ENCODE measurements at regions not wholly inside any gene's neighbourhood (a gene's known extent, or its start where the extent isn't known, plus 50 kb on each side); places are given as distances from the start of the nearest gene placed in this dataset.

DNA sequence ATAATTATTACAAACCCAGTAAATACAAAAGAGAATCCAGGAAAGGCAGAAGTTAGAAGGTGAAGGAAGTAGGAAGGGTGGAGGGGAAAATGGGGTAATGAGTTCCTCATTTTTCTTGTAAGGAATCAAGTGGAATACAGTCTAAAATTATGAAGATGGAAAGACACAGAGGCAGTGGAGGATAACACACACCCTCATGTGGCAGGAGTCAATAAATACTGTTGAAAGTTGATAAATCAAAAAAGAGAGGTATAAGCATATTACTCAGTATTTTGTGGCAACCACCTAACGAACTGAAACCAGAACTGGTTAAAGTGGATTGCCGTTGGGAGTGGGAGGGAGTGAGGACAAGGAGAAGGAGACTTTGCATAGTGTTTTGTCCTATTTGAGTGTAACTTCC, 78.6 kb upstream of the SLC44A3 start:
- Mint-ChIP-seq H3K4me1 (ENCODE audit: low read depth) (no peaks in the 10 kb centered on the region), H3K4me3 (no peak overlapping the region), H3K27me3 (ENCODE audit: low read depth) (peaks cover 8% of the 10 kb centered on the region), H3K36me3 (ENCODE audit: insufficient read depth) (no peaks in the 10 kb centered on the region), H3K9me3 (no peaks in the 10 kb centered on the region)
- ATAC-seq, result no peak
- no peak for DNase-seq

DNA sequence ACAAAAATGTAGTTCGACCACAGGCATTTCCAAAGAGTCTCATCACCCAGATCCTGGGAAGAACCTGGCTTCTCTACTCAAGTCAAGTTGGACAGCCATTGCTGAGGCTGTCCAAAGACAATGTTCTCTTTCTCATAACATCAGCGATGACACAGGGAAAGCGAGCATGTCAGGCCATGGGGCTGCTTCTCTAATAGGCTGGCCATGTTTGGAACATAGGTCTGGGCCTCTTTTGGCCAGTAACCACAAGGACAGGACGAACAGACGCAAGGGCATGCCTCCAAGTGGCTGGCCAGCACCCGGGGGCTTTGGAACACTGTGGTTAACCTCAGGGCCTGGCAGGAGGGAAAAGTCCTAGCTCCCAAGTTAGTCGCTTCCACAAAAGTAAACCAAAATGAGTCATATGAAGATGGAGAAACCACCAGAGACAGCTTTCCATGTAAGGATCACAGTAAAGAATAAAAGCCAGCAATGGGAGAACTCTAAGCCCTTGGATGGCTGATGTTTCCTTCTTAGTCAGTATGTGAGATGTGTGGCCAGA, 80.6 kb upstream of the SLC44A3 start:
- ATAC-seq (no peak), DNase-seq (no peak)
- Mint-ChIP-seq H3K4me3 (no peak overlapping the region), H3K27me3 (ENCODE audit: low read depth) (peaks cover 10% of the 10 kb centered on the region), H3K4me1 (ENCODE audit: low read depth) (no peaks in the 10 kb centered on the region), H3K9me3 (no peaks in the 10 kb centered on the region), H3K36me3 (ENCODE audit: insufficient read depth) (no peaks in the 10 kb centered on the region)

DNA sequence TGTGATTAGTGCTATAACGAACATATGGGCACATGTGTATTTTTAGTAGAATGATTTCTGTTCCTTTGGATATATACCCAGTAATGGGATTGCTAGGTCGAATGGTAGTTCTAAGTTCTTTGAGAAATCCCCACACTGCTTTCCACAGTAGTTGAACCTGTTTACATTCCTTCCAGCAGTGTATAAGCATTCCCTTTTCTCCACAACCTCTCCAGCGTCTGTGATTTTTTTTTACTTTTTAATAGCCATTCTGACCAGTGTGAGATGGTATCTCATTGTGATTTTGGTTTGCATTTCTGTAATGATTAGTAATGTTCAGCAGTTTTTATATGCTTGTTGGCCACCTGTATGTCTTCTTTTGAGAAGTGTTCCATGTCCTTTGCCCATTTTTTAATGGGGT, 81.8 kb upstream of the SLC44A3 start:
- Mint-ChIP-seq H3K4me1 (ENCODE audit: low read depth) (no peaks in the 10 kb centered on the region), H3K4me3 (no peak overlapping the region), H3K36me3 (ENCODE audit: insufficient read depth) (no peaks in the 10 kb centered on the region), H3K9me3 (no peaks in the 10 kb centered on the region), H3K27me3 (ENCODE audit: low read depth) (peaks cover 9% of the 10 kb centered on the region)
- no peak for DNase-seq
- ATAC-seq, result no peak

- Mint-ChIP-seq H3K27me3 (ENCODE audit: low read depth) (peaks cover 9% of the 10 kb centered on the region), H3K36me3 (ENCODE audit: insufficient read depth) (no peaks in the 10 kb centered on the region), H3K4me1 (ENCODE audit: low read depth) (no peaks in the 10 kb centered on the region), H3K9me3 (no peaks in the 10 kb centered on the region), H3K4me3 (no peak overlapping the region)
- DNase-seq (no peak), ATAC-seq (no peak)
Observed at GRCh38 chr1:94737124-94737998, 82.8 kb upstream of the SLC44A3 start.

DNA sequence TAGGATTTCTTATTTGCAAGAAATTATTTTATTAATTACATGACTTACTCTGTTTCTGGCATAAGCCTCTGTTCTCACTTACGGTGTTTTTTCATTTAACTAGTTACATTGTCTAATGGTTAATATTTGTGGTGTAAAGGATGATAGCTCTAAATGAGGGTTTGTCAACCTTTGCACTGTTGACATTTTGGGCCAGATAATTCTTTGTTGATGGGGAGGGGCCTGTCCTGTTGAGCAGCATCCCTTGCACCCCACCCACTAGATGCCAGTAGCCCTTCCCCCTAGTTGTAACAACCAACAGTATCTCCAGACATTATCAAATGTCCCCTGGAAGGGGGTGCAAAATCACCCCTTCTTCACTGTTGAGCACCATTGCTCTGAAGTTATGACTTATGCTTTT, 83.6 kb upstream of the SLC44A3 start:
- peaks cover 9% of the 10 kb centered on the region for H3K27me3 Mint-ChIP-seq (ENCODE audit: low read depth)
- no peak for DNase-seq
- no peaks in the 10 kb centered on the region for H3K4me1 Mint-ChIP-seq (ENCODE audit: low read depth)
- no peak overlapping the region for H3K4me3 Mint-ChIP-seq
- no peak for ATAC-seq
- no peaks in the 10 kb centered on the region for H3K9me3 Mint-ChIP-seq
- no peaks in the 10 kb centered on the region for H3K36me3 Mint-ChIP-seq (ENCODE audit: insufficient read depth)

DNA sequence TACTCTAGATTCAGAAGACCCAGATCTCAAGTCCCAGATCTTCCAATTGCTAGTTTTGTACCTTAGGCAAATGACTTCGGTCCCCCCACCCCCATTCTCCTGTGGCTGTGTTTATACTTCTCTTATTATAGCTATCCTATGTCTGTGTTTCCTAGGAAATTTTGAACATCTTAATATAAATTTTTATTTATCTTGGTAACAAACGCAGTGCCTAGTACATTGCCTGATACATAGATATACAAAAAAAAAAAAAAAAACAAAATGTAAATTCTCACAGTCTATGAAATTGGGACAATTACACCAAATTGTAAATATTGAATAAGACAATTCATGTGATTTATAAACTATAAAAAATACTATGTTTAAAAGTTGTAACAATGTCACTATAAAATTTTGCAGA, 84.1 kb upstream of the SLC44A3 start:
- Mint-ChIP-seq H3K4me3 (no peak overlapping the region), H3K27me3 (ENCODE audit: low read depth) (peaks cover 9% of the 10 kb centered on the region), H3K36me3 (ENCODE audit: insufficient read depth) (no peaks in the 10 kb centered on the region), H3K9me3 (no peaks in the 10 kb centered on the region), H3K4me1 (ENCODE audit: low read depth) (no peaks in the 10 kb centered on the region)
- no peak for ATAC-seq
- DNase-seq, result no peak

DNA sequence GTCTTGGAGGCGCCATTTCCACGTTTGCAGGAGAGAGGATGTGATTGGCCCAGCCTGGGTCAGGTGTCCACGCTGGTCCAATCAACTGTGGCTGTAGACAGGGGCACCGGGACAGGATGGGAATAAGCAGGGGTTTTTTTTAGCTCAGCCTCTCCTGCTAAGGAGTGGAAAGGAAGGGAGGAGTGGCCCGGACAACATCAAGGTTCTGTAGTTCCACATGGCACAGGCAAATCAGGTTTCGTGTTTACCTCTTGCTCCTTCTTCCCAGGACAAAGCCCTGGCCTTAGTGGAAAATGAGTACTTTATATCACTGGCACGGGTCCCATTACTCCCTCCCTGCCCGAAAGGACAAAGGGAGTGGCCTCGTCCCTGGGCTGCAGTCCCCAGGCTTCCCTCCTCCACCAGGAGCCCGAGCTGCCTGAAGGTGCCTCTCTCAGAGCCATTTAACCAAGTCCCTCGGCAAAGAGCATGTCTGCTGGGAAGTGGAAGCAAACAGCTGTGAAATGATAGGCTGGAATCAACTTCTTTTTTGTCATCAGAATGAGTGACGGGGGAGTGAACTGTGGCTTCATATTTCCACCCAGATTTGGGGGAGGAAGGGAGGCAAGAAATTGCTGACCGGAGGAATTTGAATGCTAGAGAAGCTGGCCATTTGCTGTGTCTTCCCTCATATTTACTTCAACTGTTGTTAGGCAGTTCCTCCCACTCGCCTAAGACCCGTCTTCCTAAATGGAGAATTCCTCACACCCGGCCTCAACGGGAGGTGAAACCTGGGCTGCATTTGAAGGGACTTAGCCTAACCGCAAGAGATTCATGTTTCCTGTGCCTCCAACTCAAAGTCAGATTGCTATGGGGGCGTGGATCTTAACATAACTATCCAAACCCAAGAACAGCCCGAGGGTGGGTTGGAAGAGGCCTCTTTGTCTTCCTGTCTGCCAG, 84.9 kb upstream of the SLC44A3 start:
- no peak for DNase-seq
- Mint-ChIP-seq H3K9me3 (no peaks in the 10 kb centered on the region), H3K4me3 (no peak overlapping the region), H3K36me3 (ENCODE audit: insufficient read depth) (no peaks in the 10 kb centered on the region), H3K27me3 (ENCODE audit: low read depth) (peaks cover 8% of the 10 kb centered on the region), H3K4me1 (ENCODE audit: low read depth) (no peaks in the 10 kb centered on the region)
- ATAC-seq, result no peak

DNA sequence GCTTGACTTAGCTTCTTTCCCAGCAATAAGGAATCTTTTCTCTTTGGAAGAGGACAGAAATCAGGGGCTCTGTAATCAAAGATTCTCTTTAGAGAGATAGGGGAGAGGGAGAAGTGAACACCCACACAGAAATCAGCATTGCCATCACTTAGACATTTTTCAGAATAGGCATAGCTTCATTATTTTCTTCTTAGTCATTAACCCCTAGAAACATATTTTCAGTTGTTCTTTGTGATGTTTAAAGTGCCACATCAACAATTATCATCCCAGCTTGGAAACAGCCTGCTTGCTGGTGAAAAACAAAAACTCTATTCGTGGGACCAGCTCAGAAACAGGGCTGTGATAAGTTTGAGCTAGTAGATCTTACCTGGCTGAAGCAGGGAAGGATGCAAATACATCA, 88.3 kb upstream of the SLC44A3 start:
- H3K27me3 Mint-ChIP-seq (ENCODE audit: low read depth), result peaks cover 4% of the 10 kb centered on the region
- H3K9me3 Mint-ChIP-seq, result no peaks in the 10 kb centered on the region
- ATAC-seq (no peak), DNase-seq (no peak)
- H3K4me3 Mint-ChIP-seq, result no peak overlapping the region
- no peaks in the 10 kb centered on the region for H3K4me1 Mint-ChIP-seq (ENCODE audit: low read depth)
- H3K36me3 Mint-ChIP-seq (ENCODE audit: insufficient read depth), result no peaks in the 10 kb centered on the region

GRCh38 chr1:94730450-94730849, 89.7 kb upstream of the SLC44A3 start:
- Mint-ChIP-seq H3K9me3 (no peaks in the 10 kb centered on the region), H3K4me3 (no peak overlapping the region), H3K4me1 (ENCODE audit: low read depth) (no peaks in the 10 kb centered on the region), H3K36me3 (ENCODE audit: insufficient read depth) (no peaks in the 10 kb centered on the region), H3K27me3 (ENCODE audit: low read depth) (peaks cover 2% of the 10 kb centered on the region)
- ATAC-seq, result no peak
- DNase-seq, result no peak

DNA sequence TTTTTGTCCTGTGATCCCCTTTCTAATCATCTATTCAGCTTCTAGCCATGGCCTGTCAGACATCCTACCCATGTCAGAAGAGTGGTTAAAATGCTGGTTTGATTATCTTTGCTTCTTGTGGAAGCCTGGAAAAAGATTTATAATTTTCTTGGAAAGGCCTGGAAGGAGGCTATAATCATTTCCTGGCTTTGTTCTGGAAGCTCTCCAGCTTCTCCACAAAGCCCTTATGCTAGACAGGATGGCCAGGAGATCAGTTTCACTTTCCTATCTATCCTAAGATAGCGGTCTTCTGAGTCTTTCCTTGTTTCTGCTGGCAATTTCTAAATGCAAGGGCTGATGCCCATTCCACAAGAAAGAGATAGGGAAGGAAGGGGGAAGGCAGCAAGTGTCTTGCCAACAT, 90.9 kb upstream of the SLC44A3 start:
- no peaks in the 10 kb centered on the region for H3K9me3 Mint-ChIP-seq
- H3K4me1 Mint-ChIP-seq (ENCODE audit: low read depth), result no peaks in the 10 kb centered on the region
- DNase-seq (no peak), ATAC-seq (no peak)
- H3K27me3 Mint-ChIP-seq (ENCODE audit: low read depth), result no peaks in the 10 kb centered on the region
- H3K4me3 Mint-ChIP-seq, result no peak overlapping the region
- no peaks in the 10 kb centered on the region for H3K36me3 Mint-ChIP-seq (ENCODE audit: insufficient read depth)

DNA sequence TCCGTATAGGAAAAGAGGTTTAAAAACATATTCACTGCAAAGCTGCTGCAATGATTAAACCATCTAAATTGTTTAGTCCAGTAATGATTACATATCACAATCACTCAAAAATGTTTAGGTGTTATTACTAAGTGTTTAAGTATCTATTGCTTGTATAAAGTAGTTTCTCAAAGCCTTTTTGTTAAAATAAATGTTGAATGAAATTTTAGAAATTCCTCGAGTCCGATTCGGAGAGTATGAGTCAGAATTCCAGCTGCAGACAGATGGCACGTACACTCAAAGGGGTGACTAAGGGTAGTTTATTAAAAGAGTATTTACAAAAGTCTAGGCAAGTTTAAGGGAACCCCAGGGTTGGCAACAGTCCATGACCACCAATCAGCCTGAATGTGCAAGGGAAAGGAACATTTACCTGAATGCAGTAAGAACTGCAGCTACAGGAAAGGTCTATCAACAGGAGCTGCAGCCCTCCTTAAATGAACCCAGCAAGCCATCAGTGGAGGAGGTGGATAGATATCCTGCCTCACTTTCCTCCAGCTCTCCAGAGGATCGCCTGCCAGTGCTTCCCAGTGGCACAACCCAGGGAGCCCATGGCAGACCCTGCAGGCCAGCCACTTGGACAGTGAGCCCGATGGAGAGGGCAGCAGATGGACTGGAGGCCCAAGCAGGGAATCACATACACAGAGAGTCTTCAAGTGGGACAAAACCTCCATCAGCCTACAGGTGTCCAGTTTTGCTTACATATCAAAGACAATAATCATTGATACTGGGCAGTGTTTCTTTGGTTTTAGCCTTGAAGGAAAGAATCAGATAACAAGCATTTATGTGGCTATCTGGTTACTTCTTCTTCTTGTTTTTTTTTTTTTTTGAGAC, 92.1 kb upstream of the SLC44A3 start:
- Mint-ChIP-seq H3K4me1 (ENCODE audit: low read depth) (no peaks in the 10 kb centered on the region), H3K36me3 (ENCODE audit: insufficient read depth) (no peaks in the 10 kb centered on the region), H3K27me3 (ENCODE audit: low read depth) (no peaks in the 10 kb centered on the region), H3K4me3 (no peak overlapping the region), H3K9me3 (no peaks in the 10 kb centered on the region)
- no peak for ATAC-seq
- DNase-seq, result no peak

- Mint-ChIP-seq H3K36me3 (ENCODE audit: insufficient read depth) (no peaks in the 10 kb centered on the region), H3K4me3 (no peak overlapping the region), H3K27me3 (ENCODE audit: low read depth) (peaks cover 3% of the 10 kb centered on the region), H3K9me3 (no peaks in the 10 kb centered on the region), H3K4me1 (ENCODE audit: low read depth) (no peaks in the 10 kb centered on the region)
- DNase-seq, result no peak
- ATAC-seq, result no peak
Observed at GRCh38 chr1:94726981-94727685, 93.0 kb upstream of the SLC44A3 start.

DNA sequence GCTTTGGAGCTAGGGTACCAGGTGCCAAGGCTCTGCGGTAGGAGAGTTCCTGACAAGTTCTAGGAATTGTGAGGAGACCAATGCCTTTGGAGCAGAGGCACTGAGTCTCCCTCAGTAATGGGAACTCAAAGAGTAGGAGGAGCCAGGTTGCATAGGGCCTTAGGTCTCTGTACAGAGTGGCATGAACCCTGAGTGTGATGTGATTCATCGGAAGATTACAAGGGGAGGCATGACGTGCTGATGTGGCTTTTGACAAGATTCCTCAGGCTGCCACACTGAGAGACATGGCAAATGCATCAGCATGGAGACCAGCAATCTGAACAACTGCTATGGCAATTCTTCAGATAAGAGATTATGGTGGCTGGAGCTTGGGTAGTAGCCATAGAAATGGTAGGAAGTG, 94.6 kb upstream of the SLC44A3 start:
- H3K36me3 Mint-ChIP-seq (ENCODE audit: insufficient read depth), result no peaks in the 10 kb centered on the region
- no peaks in the 10 kb centered on the region for H3K4me1 Mint-ChIP-seq (ENCODE audit: low read depth)
- no peak for DNase-seq
- no peaks in the 10 kb centered on the region for H3K9me3 Mint-ChIP-seq
- no peak for ATAC-seq
- H3K4me3 Mint-ChIP-seq, result no peak overlapping the region
- H3K27me3 Mint-ChIP-seq (ENCODE audit: low read depth), result peaks cover 3% of the 10 kb centered on the region
